GM23338 (cell line): ENCODE measurements at regions not wholly inside any gene's neighbourhood (a gene's known extent, or its start where the extent isn't known, plus 50 kb on each side); places are given as distances from the start of the nearest gene placed in this dataset.

ENCODE experiments used
- ATAC-seq: fragments of 200-7000 bp; cut with Tn5 transposase; 3 replicates; pipeline ENCODE4 v1.9.1; 2020
- DNase-seq: peaks from one replicate; pipeline ENCODE4 v3.0.0-alpha.2; 2015; ENCODE audit warnings: low spot score
- H2AFZ ChIP-seq: fragments of 200-600 bp; sonication (generic); 2 replicates; pipeline ENCODE4 v1.8.0; 2016; ENCODE audit warnings: antibody characterized with exemption, mild to moderate bottlenecking, moderate library complexity
- H3F3A ChIP-seq: fragments of 200-600 bp; sonication (generic); replicated peaks from 2 replicates; pipeline ENCODE4 v1.8.0; 2017; ENCODE audit warnings: antibody characterized with exemption, mixed run types, low read depth
- H3K27ac ChIP-seq: fragments of 200-600 bp; sonication (generic); 2 replicates; pipeline ENCODE4 v1.6.1; 2016; ENCODE audit warnings: low read depth
- H3K27me3 ChIP-seq: fragments of 200-600 bp; sonication (generic); 2 replicates; pipeline ENCODE4 v1.8.0; 2016; ENCODE audit warnings: mild to moderate bottlenecking, mixed run types, moderate library complexity; ENCODE audit not compliant: insufficient read depth
- H3K36me3 ChIP-seq: fragments of 200-600 bp; sonication (generic); 2 replicates; pipeline ENCODE4 v1.8.0; 2016; ENCODE audit warnings: mild to moderate bottlenecking; ENCODE audit not compliant: insufficient read depth
- H3K4me1 ChIP-seq: fragments of 200-600 bp; sonication (generic); 2 replicates; pipeline ENCODE4 v1.8.0; 2016; ENCODE audit warnings: mild to moderate bottlenecking, moderate library complexity; ENCODE audit not compliant: insufficient read depth
- H3K4me2 ChIP-seq: fragments of 200-600 bp; sonication (generic); 2 replicates; pipeline ENCODE4 v1.7.1; 2017; ENCODE audit warnings: mixed run types
- H3K4me3 ChIP-seq: fragments of 200-600 bp; sonication (generic); 2 replicates; pipeline ENCODE4 v1.6.1; 2016; ENCODE audit warnings: mixed run types
- H3K79me2 ChIP-seq: fragments of 200-600 bp; sonication (generic); replicated peaks from 2 replicates; pipeline ENCODE4 v1.8.0; 2017; ENCODE audit warnings: mild to moderate bottlenecking; ENCODE audit not compliant: insufficient read depth
- H3K9me2 ChIP-seq: fragments of 200-600 bp; sonication (generic); 2 replicates; pipeline ENCODE4 v1.8.0; 2017; ENCODE audit not compliant: insufficient read depth
- H4K20me1 ChIP-seq: fragments of 200-600 bp; sonication (generic); replicated peaks from 2 replicates; pipeline ENCODE4 v1.8.0; 2017; ENCODE audit warnings: mild to moderate bottlenecking; ENCODE audit not compliant: insufficient read depth
- H3K27ac Mint-ChIP-seq: 2 replicates; pipeline ENCODE4 v1.8.0; 2020; ENCODE audit warnings: inconsistent platforms, mild to moderate bottlenecking, moderate library complexity, mixed read lengths
- H3K27me3 Mint-ChIP-seq: 3 replicates; pipeline ENCODE4 v1.8.0; 2022; ENCODE audit warnings: low read depth, mild to moderate bottlenecking, moderate library complexity, mixed read lengths, inconsistent platforms; ENCODE audit not compliant: insufficient read depth, poor library complexity
- H3K36me3 Mint-ChIP-seq: 3 replicates; pipeline ENCODE4 v1.8.0; 2021; ENCODE audit warnings: low read depth, mild to moderate bottlenecking, inconsistent platforms, moderate library complexity, mixed read lengths
- H3K4me1 Mint-ChIP-seq: 3 replicates; pipeline ENCODE4 v1.8.0; 2020; ENCODE audit warnings: mild to moderate bottlenecking, inconsistent platforms, mixed read lengths
- H3K4me3 Mint-ChIP-seq: 3 replicates; pipeline ENCODE4 v1.8.0; 2021; ENCODE audit warnings: moderate library complexity, mild to moderate bottlenecking, inconsistent platforms, mixed read lengths
- H3K9me3 Mint-ChIP-seq: 3 replicates; pipeline ENCODE4 v1.8.0; 2020; ENCODE audit warnings: moderate library complexity, mild to moderate bottlenecking, inconsistent platforms, mixed read lengths
- TF ChIP-seq, protein P1 (sequence below): fragments of 250-450 bp; sonication (Bioruptor Pico); IDR thresholded peaks from 2 replicates; pipeline ENCODE4 v1.5.0; 2020; ENCODE audit warnings: mild to moderate bottlenecking, moderate library complexity
- TF ChIP-seq, protein P2 (sequence below), 2 experiments: fragments of 200-600 bp in 1 of 2; sonication (generic) in 1 of 2; conservative IDR thresholded peaks; 2 replicates each; pipeline versions ENCODE4 v1.5.1 to v1.6.1; 2016 to 2017; ENCODE audit warnings: antibody characterized with exemption in 2 of 2, low read depth in 2 of 2, mild to moderate bottlenecking in 2 of 2, moderate library complexity in 1 of 2
- TF ChIP-seq, protein P3 (sequence below): IDR thresholded peaks from 2 replicates; pipeline ENCODE4 v1.6.1; 2016; ENCODE audit warnings: antibody characterized with exemption

DNA sequence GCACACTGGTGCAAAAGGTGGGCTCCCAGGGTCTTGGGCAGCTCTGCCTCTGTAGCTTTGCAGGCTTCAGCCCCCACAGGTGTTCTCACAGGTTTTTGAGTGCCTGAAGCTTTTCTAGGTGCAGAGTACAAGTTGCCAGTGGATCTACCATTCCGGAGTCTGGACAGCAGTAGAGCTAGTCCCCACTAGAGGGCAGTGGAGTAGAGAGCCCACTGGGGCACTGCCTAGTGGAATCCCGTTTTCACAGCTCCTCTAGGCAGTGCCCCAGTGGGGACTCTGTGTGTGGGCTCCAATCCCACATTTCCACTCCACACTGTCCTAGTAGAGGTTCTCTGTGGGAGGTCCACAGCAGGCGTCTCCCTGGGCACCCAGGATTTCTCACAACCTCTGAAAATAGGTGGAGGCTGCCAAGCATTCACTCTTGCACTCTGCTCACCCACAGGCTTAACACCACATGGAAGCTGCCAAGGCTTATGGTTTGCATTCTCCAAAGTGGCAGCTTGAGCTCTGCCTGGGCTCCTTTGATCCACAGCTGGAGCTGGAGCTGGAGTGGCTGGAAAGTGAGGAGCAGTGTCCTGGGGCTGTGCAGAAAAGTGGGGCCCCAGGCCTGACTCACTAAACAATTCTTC, 86.3 kb upstream of the PROKR2 start (continued):
- TF ChIP-seq, protein P1, sequence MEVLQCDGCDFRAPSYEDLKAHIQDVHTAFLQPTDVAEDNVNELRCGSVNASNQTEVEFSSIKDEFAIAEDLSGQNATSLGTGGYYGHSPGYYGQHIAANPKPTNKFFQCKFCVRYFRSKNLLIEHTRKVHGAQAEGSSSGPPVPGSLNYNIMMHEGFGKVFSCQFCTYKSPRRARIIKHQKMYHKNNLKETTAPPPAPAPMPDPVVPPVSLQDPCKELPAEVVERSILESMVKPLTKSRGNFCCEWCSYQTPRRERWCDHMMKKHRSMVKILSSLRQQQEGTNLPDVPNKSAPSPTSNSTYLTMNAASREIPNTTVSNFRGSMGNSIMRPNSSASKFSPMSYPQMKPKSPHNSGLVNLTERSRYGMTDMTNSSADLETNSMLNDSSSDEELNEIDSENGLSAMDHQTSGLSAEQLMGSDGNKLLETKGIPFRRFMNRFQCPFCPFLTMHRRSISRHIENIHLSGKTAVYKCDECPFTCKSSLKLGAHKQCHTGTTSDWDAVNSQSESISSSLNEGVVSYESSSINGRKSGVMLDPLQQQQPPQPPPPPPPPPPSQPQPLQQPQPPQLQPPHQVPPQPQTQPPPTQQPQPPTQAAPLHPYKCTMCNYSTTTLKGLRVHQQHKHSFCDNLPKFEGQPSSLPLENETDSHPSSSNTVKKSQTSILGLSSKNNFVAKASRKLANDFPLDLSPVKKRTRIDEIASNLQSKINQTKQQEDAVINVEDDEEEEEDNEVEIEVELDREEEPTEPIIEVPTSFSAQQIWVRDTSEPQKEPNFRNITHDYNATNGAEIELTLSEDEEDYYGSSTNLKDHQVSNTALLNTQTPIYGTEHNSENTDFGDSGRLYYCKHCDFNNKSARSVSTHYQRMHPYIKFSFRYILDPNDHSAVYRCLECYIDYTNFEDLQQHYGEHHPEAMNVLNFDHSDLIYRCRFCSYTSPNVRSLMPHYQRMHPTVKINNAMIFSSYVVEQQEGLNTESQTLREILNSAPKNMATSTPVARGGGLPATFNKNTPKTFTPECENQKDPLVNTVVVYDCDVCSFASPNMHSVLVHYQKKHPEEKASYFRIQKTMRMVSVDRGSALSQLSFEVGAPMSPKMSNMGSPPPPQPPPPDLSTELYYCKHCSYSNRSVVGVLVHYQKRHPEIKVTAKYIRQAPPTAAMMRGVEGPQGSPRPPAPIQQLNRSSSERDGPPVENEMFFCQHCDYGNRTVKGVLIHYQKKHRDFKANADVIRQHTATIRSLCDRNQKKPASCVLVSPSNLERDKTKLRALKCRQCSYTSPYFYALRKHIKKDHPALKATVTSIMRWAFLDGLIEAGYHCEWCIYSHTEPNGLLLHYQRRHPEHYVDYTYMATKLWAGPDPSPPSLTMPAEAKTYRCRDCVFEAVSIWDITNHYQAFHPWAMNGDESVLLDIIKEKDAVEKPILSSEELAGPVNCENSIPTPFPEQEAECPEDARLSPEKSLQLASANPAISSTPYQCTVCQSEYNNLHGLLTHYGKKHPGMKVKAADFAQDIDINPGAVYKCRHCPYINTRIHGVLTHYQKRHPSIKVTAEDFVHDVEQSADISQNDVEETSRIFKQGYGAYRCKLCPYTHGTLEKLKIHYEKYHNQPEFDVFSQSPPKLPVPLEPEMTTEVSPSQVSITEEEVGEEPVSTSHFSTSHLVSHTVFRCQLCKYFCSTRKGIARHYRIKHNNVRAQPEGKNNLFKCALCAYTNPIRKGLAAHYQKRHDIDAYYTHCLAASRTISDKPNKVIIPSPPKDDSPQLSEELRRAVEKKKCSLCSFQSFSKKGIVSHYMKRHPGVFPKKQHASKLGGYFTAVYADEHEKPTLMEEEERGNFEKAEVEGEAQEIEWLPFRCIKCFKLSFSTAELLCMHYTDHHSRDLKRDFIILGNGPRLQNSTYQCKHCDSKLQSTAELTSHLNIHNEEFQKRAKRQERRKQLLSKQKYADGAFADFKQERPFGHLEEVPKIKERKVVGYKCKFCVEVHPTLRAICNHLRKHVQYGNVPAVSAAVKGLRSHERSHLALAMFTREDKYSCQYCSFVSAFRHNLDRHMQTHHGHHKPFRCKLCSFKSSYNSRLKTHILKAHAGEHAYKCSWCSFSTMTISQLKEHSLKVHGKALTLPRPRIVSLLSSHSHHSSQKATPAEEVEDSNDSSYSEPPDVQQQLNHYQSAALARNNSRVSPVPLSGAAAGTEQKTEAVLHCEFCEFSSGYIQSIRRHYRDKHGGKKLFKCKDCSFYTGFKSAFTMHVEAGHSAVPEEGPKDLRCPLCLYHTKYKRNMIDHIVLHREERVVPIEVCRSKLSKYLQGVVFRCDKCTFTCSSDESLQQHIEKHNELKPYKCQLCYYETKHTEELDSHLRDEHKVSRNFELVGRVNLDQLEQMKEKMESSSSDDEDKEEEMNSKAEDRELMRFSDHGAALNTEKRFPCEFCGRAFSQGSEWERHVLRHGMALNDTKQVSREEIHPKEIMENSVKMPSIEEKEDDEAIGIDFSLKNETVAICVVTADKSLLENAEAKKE (CRISPR knock-in tag): no peak

DNA sequence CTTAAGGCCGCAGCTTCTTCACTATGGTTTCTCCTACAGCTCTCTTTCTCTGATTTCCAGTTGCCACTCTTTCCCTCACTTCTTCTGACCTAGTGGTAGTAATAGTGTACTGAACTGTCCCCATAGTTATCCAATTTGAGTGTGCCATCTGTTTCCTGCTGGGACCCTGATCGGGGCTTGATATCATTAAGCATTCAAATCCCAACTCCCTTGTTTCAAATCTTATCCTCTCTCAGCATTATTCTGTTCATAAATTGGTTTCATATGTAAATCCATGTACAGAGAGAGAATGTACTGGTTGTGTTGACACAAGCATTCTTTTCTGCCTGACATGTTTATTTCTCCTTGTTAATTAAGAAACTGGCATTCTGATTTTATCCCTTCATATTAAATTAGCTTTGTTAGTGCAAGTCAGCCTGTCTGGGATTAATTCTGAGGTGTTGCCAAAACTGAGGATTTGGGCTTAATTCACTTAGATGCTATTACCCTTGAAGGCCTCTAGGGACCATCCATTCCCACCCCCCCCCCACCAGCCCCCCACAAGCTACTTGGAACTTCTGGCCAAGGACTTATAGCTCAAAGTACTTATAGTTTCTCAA, 84.6 kb upstream of the PROKR2 start:
- no peaks in the 10 kb centered on the region for H3K36me3 Mint-ChIP-seq
- H4K20me1 ChIP-seq: no peaks in the 10 kb centered on the region
- no peak for ATAC-seq
- no peaks in the 10 kb centered on the region for H3K79me2 ChIP-seq
- TF ChIP-seq, protein P2, sequence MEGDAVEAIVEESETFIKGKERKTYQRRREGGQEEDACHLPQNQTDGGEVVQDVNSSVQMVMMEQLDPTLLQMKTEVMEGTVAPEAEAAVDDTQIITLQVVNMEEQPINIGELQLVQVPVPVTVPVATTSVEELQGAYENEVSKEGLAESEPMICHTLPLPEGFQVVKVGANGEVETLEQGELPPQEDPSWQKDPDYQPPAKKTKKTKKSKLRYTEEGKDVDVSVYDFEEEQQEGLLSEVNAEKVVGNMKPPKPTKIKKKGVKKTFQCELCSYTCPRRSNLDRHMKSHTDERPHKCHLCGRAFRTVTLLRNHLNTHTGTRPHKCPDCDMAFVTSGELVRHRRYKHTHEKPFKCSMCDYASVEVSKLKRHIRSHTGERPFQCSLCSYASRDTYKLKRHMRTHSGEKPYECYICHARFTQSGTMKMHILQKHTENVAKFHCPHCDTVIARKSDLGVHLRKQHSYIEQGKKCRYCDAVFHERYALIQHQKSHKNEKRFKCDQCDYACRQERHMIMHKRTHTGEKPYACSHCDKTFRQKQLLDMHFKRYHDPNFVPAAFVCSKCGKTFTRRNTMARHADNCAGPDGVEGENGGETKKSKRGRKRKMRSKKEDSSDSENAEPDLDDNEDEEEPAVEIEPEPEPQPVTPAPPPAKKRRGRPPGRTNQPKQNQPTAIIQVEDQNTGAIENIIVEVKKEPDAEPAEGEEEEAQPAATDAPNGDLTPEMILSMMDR (conservative IDR thresholded peaks at IDR 0.05; ENCODE audit: low read depth in 2 of 2): peak in 1 of 2 experiments; percentile 13; a peak in 1 of 4 replicates
- TF ChIP-seq, protein P3, sequence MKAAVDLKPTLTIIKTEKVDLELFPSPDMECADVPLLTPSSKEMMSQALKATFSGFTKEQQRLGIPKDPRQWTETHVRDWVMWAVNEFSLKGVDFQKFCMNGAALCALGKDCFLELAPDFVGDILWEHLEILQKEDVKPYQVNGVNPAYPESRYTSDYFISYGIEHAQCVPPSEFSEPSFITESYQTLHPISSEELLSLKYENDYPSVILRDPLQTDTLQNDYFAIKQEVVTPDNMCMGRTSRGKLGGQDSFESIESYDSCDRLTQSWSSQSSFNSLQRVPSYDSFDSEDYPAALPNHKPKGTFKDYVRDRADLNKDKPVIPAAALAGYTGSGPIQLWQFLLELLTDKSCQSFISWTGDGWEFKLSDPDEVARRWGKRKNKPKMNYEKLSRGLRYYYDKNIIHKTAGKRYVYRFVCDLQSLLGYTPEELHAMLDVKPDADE: no peak
- H3K4me1 Mint-ChIP-seq: no peaks in the 10 kb centered on the region
- DNase-seq: no peak
- no peak overlapping the region for H3K4me3 ChIP-seq
- no peak overlapping the region for H3K4me3 Mint-ChIP-seq
- peaks cover 4% of the 10 kb centered on the region; the same call in 2 of the 3 replicates for H3K9me3 Mint-ChIP-seq
- H3K4me2 ChIP-seq: no peak overlapping the region
- no peaks in the 10 kb centered on the region for H3K4me1 ChIP-seq
- no peaks in the 10 kb centered on the region for H3K27me3 Mint-ChIP-seq
- no peaks in the 10 kb centered on the region for H3K27me3 ChIP-seq
- no peak overlapping the region for H2AFZ ChIP-seq
- H3F3A ChIP-seq: no peaks in the 10 kb centered on the region
- no peaks in the 10 kb centered on the region for H3K36me3 ChIP-seq
- no peak overlapping the region for H3K27ac Mint-ChIP-seq
- H3K9me2 ChIP-seq: peaks cover 8% of the 10 kb centered on the region
- no peak overlapping the region for H3K27ac ChIP-seq
